ENCODE measurements at regions not wholly inside any gene's neighbourhood (a gene's known extent, or its start where the extent isn't known, plus 50 kb on each side); places are given as distances from the start of the nearest gene placed in this dataset.

GRCh38 chr6:151166180-151166579, 73.6 kb upstream of the AKAP12 start:
- TF ChIP-seq YY1 (IDR thresholded peaks at IDR 0.05; ENCODE audit: insufficient read depth, insufficient read length) (no peak), ZNF274 (IDR thresholded peaks at IDR 0.05; ENCODE audit: low read depth, low read length) (no peak)
